ENCODE measurements at regions not wholly inside any gene's neighbourhood (a gene's known extent, or its start where the extent isn't known, plus 50 kb on each side); places are given as distances from the start of the nearest gene placed in this dataset.
"Not testable (repeated sequence)": the region's sequence is repeated elsewhere in the genome, so short reads cannot be mapped to it uniquely, and the experiment has no call there.

- DNase-seq (ENCODE audit: low read depth) = no peak
These were observed 220.7 kb downstream of the IRS1 start for GRCh38 chr2:226578879-226579278.

DNA sequence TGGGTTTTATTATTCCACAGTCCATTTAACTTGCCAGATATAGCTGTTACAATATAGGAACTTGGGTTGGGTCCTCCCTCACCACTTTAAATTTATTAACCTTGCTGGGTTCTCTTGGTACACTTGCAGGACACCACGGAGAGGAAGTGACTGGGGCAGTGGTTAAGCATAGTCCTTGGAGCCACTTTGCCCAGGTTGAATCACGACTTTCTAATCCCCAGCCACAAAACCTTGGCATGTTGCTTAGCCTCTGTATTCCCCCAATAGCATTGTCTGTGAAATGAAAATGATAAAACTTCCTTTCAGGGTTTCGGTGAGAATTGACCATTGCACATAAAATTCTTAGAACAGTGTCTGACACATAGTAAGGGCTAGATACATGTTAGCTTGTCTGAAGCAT, 221.2 kb downstream of the IRS1 start:
- no peak for DNase-seq (ENCODE audit: low read depth)

- DNase-seq (ENCODE audit: low read depth) = no peak
These were observed 223.7 kb downstream of the IRS1 start for GRCh38 chr2:226575928-226576327.

GRCh38 chr2:226573158-226573557, 226.5 kb downstream of the IRS1 start:
- DNase-seq (ENCODE audit: low read depth) = no peak

DNA sequence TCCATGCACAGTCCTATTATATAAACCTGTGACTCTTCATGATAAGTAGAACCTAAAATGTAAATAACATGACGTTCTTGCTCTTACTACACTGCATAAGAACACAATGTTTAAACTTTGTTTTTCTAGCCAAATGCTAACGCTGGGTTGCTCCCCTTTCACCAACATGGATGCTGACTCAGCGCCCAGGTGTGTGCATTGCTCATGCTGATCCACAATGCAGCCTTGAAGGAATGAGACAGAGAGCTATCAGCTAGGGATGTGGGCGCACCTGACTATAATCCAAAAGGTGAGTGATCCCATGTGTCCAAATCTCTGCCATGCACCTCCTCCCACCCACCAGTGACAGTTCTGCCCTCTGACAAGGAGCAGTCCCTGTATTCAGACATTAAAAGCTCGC, 235.0 kb downstream of the IRS1 start:
- no peak for DNase-seq (ENCODE audit: low read depth)

DNA sequence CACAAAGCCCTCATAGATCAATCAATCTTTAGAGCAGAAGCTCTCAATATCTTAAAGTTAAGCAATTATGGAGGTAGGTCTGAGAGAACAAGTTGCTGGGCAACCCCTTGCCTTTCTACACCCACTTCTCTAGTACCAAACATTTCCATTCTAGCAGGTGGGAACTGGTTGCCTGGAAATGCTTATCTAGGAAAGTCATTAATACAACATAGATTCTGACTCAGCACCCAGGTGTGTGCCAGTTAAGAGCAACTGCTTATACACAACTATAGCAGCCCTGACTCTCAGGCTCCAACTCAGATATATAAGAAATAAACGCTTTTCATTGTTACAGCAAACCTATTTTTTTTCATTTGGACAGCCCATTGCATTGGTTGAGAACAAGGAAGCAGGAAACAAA, 237.7 kb downstream of the IRS1 start:
- DNase-seq (ENCODE audit: low read depth) = no peak

DNA sequence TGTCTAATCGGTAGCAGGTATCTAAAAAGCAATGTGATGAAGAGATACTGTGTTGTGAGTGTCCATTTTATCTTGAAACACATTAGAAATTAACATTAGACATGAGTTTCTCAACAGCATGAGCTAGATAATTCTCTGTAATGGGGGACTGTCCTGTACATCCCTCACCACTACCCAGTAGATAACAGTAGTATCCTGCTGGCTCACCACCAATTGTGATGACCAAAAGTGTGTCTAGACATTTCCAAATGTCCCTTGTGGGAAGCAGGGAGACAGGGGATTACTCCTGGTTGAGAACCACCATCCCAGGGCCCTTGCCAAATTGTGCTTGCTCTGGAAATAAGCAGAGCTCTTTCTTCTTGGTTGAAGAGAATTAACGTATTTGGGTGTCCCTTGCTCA, 239.3 kb downstream of the IRS1 start:
- DNase-seq (ENCODE audit: low read depth) = no peak

GRCh38 chr2:226559536-226559935, 240.1 kb downstream of the IRS1 start:
- no peak for DNase-seq (ENCODE audit: low read depth)

GRCh38 chr2:226558418-226558817, 241.2 kb downstream of the IRS1 start:
- no peak for DNase-seq (ENCODE audit: low read depth)

- no peak for DNase-seq (ENCODE audit: low read depth)
These were observed 243.6 kb downstream of the IRS1 start for GRCh38 chr2:226556050-226556449.

GRCh38 chr2:226554701-226555100, 244.9 kb downstream of the IRS1 start:
- DNase-seq (ENCODE audit: low read depth) = no peak

GRCh38 chr2:226553333-226553732, 246.3 kb downstream of the IRS1 start:
- no peak for DNase-seq (ENCODE audit: low read depth)

GRCh38 chr2:226552571-226553285, 246.9 kb downstream of the IRS1 start:
- no peak for DNase-seq (ENCODE audit: low read depth)

DNA sequence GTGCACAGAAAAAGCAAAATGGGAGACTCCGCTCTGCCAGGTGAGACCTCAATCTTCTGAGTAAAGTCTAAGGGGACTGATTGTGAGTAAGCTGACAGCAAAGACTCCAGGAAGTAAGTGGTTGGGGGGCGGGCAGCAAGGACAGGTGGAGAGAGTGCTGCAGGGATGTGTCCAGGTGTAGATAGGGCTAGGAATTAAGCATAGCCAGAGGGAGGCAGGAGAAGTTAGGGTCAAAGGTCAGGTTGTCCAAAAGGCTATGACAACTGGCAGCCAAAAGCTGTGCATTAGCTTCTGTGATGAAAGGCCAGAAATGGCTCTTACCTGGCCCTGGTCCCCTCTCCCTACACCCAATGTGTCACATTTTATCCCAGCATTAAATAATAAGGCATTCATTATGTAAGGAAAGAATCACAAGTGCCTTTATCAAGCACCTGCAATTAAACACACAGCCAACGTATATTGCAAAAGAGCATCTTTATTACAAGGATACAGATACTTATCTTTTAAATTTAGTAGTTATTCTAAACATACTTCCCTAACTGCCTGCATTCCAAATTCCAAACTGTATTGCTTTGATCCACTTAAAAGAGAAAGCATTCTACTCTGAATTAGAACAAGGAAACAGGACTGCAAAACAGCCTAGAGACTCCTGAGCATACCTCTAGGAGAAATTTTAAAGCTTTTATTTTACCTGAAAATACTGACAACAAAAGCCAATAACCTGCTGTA, 247.9 kb downstream of the IRS1 start:
- no peak for DNase-seq (ENCODE audit: low read depth)

- DNase-seq (ENCODE audit: low read depth) = no peak
These were observed 248.8 kb downstream of the IRS1 start for GRCh38 chr2:226550801-226551200.

- DNase-seq (ENCODE audit: low read depth) = no peak
These were observed 250.9 kb downstream of the IRS1 start for GRCh38 chr2:226548732-226549131.

- no peak for DNase-seq (ENCODE audit: low read depth)
These were observed 254.9 kb downstream of the IRS1 start for GRCh38 chr2:226544596-226545210.

DNA sequence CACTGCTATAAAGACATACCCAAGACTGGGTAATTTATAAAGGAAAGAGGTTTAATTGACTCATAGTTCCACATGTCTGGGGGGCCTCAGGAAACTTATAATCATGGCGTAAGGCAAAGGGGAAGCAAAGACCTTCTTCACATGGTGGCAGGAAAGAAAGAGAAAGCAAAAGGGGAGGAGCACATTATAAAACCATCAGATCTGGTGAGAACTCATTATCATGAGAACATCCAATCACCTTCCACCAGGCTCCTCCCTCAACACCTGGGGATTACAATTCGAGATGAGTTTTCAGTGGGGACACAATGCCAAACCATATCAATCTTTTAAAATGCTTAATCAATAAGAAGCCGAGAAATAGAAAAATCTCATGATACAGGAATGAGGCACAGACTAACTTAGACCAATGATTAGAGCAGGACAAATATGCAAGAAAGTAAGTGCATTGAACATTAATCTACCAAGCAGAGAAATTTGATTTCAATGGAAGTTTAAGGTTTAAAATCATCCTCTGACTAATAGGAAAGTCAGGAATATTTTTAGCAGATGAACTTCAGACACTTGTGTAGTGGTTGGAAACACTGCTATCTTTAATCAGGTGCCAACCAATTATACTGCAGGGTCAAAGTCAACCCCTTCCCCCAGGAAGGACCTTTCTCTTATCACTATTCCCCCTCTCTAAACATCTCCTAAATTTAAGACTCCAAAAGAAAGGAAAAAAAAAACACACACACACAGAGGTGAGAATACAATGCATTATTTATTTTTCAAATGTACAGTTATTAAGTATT, 259.2 kb downstream of the IRS1 start:
- DNase-seq (ENCODE audit: low read depth) = no peak

DNA sequence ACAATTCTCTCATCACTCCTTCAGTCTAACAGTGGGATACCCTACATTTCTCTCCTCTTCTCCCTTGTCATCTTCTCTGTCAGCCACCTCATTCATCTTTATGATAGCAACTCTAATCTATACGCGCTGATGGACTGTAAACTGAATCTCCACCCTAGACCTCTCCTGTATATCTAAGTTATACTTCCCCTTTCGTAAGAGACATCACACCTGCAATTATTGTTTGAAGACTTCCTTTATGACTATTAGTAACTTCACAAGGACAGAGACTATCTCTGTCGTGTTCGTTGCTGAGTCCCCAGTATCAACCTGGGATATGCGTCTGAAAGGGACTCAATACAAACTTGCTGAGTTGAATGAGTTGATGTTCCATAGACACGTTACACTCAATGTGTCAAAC, 263.2 kb downstream of the IRS1 start:
- DNase-seq (ENCODE audit: low read depth) = no peak

GRCh38 chr2:226532976-226533375, 266.6 kb downstream of the IRS1 start:
- not testable (repeated sequence) for DNase-seq (ENCODE audit: low read depth)

GRCh38 chr2:226531061-226531810, 268.4 kb downstream of the IRS1 start:
- no peak for DNase-seq (ENCODE audit: low read depth)

GRCh38 chr2:226529556-226529955, 270.1 kb downstream of the IRS1 start:
- DNase-seq (ENCODE audit: low read depth) = no peak
